ENCODE measurements at regions not wholly inside any gene's neighbourhood (a gene's known extent, or its start where the extent isn't known, plus 50 kb on each side); places are given as distances from the start of the nearest gene placed in this dataset.

GRCh38 chr2:17298453-17298852, 219.8 kb downstream of the RAD51AP2 start:
- no peak for DNase-seq (ENCODE audit: low read depth)
- Histone ChIP-seq H3K4me3 (ENCODE audit: low read depth, low read length) (no peak overlapping the region), H3K27me3 (ENCODE audit: control insufficient read depth, insufficient read depth, low read length) (no peaks in the 10 kb centered on the region), H3K36me3 (ENCODE audit: control insufficient read depth, insufficient read depth, low read length) (no peaks in the 10 kb centered on the region)
- ChIA-PET POLR2A (no interaction called here), CTCF (no interaction called here)
- no peak for TF ChIP-seq CTCF (IDR thresholded peaks at IDR 0.05; ENCODE audit: insufficient read depth, low read depth, low read length)

- ChIA-PET CTCF (interaction anchor here (1.5 kb wide), 1 partner anchor 14 kb away, joined by 3 read pairs; no protein-coding TSS in a partner anchor), POLR2A (no interaction called here)
- DNase-seq (ENCODE audit: low read depth): no peak
- no peak for TF ChIP-seq CTCF (IDR thresholded peaks at IDR 0.05; ENCODE audit: insufficient read depth, low read depth, low read length)
- no peak overlapping the region for H3K4me3 ChIP-seq (ENCODE audit: low read depth, low read length)
- H3K27me3 ChIP-seq (ENCODE audit: control insufficient read depth, insufficient read depth, low read length): no peaks in the 10 kb centered on the region
- no peaks in the 10 kb centered on the region for H3K36me3 ChIP-seq (ENCODE audit: control insufficient read depth, insufficient read depth, low read length)
Measured at GRCh38 chr2:17296686-17297085, 221.6 kb downstream of the RAD51AP2 start.

- H3K4me3 ChIP-seq (ENCODE audit: low read depth, low read length): no peak overlapping the region
- POLR2A ChIA-PET: no interaction called here
- no peak for TF ChIP-seq CTCF (IDR thresholded peaks at IDR 0.05; ENCODE audit: insufficient read depth, low read depth, low read length)
Measured at GRCh38 chr2:17289669-17290068, 228.6 kb downstream of the RAD51AP2 start.

GRCh38 chr2:17287183-17287582, 231.1 kb downstream of the RAD51AP2 start:
- TF ChIP-seq CTCF (IDR thresholded peaks at IDR 0.05; ENCODE audit: insufficient read depth, low read depth, low read length): no peak
- ChIA-PET POLR2A (no interaction called here), CTCF (no interaction called here)
- H3K27me3 ChIP-seq (ENCODE audit: control insufficient read depth, insufficient read depth, low read length): no peaks in the 10 kb centered on the region
- H3K36me3 ChIP-seq (ENCODE audit: control insufficient read depth, insufficient read depth, low read length): no peaks in the 10 kb centered on the region
- DNase-seq (ENCODE audit: low read depth): no peak
- no peak overlapping the region for H3K4me3 ChIP-seq (ENCODE audit: low read depth, low read length)

More at GRCh38 chr2:17289669-17290068, 228.6 kb downstream of the RAD51AP2 start:
- DNase-seq (ENCODE audit: low read depth): no peak
- Histone ChIP-seq H3K36me3 (ENCODE audit: control insufficient read depth, insufficient read depth, low read length) (no peaks in the 10 kb centered on the region), H3K27me3 (ENCODE audit: control insufficient read depth, insufficient read depth, low read length) (no peaks in the 10 kb centered on the region)
- CTCF ChIA-PET: no interaction called here

GRCh38 chr2:17282826-17283225, 235.4 kb downstream of the RAD51AP2 start:
- DNase-seq (ENCODE audit: low read depth): no peak
- no peaks in the 10 kb centered on the region for H3K36me3 ChIP-seq (ENCODE audit: control insufficient read depth, insufficient read depth, low read length)
- POLR2A ChIA-PET: no interaction called here
- H3K4me3 ChIP-seq (ENCODE audit: low read depth, low read length): no peak overlapping the region
- CTCF ChIA-PET: no interaction called here
- H3K27me3 ChIP-seq (ENCODE audit: control insufficient read depth, insufficient read depth, low read length): no peaks in the 10 kb centered on the region
- TF ChIP-seq CTCF (IDR thresholded peaks at IDR 0.05; ENCODE audit: insufficient read depth, low read depth, low read length): no peak

All from BJ (cell line).